ENCODE measurements at regions not wholly inside any gene's neighbourhood (a gene's known extent, or its start where the extent isn't known, plus 50 kb on each side); places are given as distances from the start of the nearest gene placed in this dataset.
A peak's percentile ranks its signal among the peaks of the same experiment; 100 is the strongest.

GRCh38 chr11:19651028-19651427 lies 61.6 kb upstream of the NAV2 start:
- peaks cover 5 to 11% of the 10 kb centered on the region in 2 donors for H3K27me3 Mint-ChIP-seq
- Histone ChIP-seq H3K9me3 (ENCODE audit: control insufficient read depth in 1 of 2, low read length in 2 of 2) (no peaks in the 10 kb centered on the region), H3K4me1 (ENCODE audit: insufficient read depth, low read length) (no peaks in the 10 kb centered on the region), H3K27me3 (ENCODE audit: insufficient read depth, low read length) (no peaks in the 10 kb centered on the region), H3K4me3 (ENCODE audit: low read length in 2 of 2) (no peak overlapping the region), H3K36me3 (ENCODE audit: insufficient read depth, low read length) (no peaks in the 10 kb centered on the region), H3K27ac (ENCODE audit: low read depth, low read length) (no peak overlapping the region)
- no peak overlapping the region for H3K4me3 Mint-ChIP-seq
- DNase-seq: no peak
- no peak overlapping the region for H3K27ac Mint-ChIP-seq
- peaks cover 0 to 4% (median 0%) of the 10 kb centered on the region in 8 donors for H3K9me3 Mint-ChIP-seq
- no peaks in the 10 kb centered on the region for H3K4me1 Mint-ChIP-seq
- ChIA-PET CTCF (ENCODE audit: partially characterized antibody) (no interaction called here), POLR2A (ENCODE audit: partially characterized antibody) (no interaction called here)
- intact Hi-C loops (cut with micrococcal nuclease): no loop called here
- H3K36me3 Mint-ChIP-seq: no peaks in the 10 kb centered on the region

GRCh38 chr11:19650467-19650866 lies 62.2 kb upstream of the NAV2 start:
- no peaks in the 10 kb centered on the region for H3K36me3 Mint-ChIP-seq
- Histone ChIP-seq H3K9me3 (ENCODE audit: control insufficient read depth in 1 of 2, low read length in 2 of 2) (no peaks in the 10 kb centered on the region), H3K4me1 (ENCODE audit: insufficient read depth, low read length) (no peaks in the 10 kb centered on the region), H3K36me3 (ENCODE audit: insufficient read depth, low read length) (no peaks in the 10 kb centered on the region), H3K27me3 (ENCODE audit: insufficient read depth, low read length) (no peaks in the 10 kb centered on the region), H3K27ac (ENCODE audit: low read depth, low read length) (no peak overlapping the region), H3K4me3 (ENCODE audit: low read length in 2 of 2) (no peak overlapping the region)
- H3K4me3 Mint-ChIP-seq: no peak overlapping the region
- peaks cover 0 to 4% (median 0%) of the 10 kb centered on the region in 8 donors for H3K9me3 Mint-ChIP-seq
- ChIA-PET CTCF (ENCODE audit: partially characterized antibody) (no interaction called here), POLR2A (ENCODE audit: partially characterized antibody) (no interaction called here)
- H3K4me1 Mint-ChIP-seq: no peaks in the 10 kb centered on the region
- H3K27me3 Mint-ChIP-seq: peaks cover 5 to 11% of the 10 kb centered on the region in 2 donors
- H3K27ac Mint-ChIP-seq: peak overlapping the region in 1 of 7 donors; percentile 2
- intact Hi-C loops (cut with micrococcal nuclease): no loop called here
- no peak for DNase-seq

- H3K4me1 Mint-ChIP-seq: no peaks in the 10 kb centered on the region
- H3K27ac ChIP-seq (ENCODE audit: low read depth, low read length): no peak overlapping the region
- no peaks in the 10 kb centered on the region for H3K9me3 ChIP-seq (ENCODE audit: control insufficient read depth in 1 of 2, low read length in 2 of 2)
- H3K36me3 Mint-ChIP-seq: no peaks in the 10 kb centered on the region
- peaks cover 5 to 11% of the 10 kb centered on the region in 2 donors for H3K27me3 Mint-ChIP-seq
- no peaks in the 10 kb centered on the region for H3K36me3 ChIP-seq (ENCODE audit: insufficient read depth, low read length)
- peaks cover 0 to 2% (median 0%) of the 10 kb centered on the region in 8 donors for H3K9me3 Mint-ChIP-seq
- no peaks in the 10 kb centered on the region for H3K4me1 ChIP-seq (ENCODE audit: insufficient read depth, low read length)
- H3K4me3 ChIP-seq (ENCODE audit: low read length in 2 of 2): no peak overlapping the region
- intact Hi-C loops (cut with micrococcal nuclease): no loop called here
- no peak overlapping the region for H3K27ac Mint-ChIP-seq
- ChIA-PET POLR2A (ENCODE audit: partially characterized antibody) (no interaction called here), CTCF (ENCODE audit: partially characterized antibody) (no interaction called here)
- H3K27me3 ChIP-seq (ENCODE audit: insufficient read depth, low read length): no peaks in the 10 kb centered on the region
- DNase-seq: no peak
- H3K4me3 Mint-ChIP-seq: no peak overlapping the region
These were observed 62.9 kb upstream of the NAV2 start for GRCh38 chr11:19649751-19650150.

GRCh38 chr11:19648321-19648720 lies 64.3 kb upstream of the NAV2 start:
- Histone ChIP-seq H3K27ac (ENCODE audit: low read depth, low read length) (no peak overlapping the region), H3K36me3 (ENCODE audit: insufficient read depth, low read length) (no peaks in the 10 kb centered on the region), H3K4me3 (ENCODE audit: low read length in 2 of 2) (no peak overlapping the region), H3K27me3 (ENCODE audit: insufficient read depth, low read length) (no peaks in the 10 kb centered on the region), H3K4me1 (ENCODE audit: insufficient read depth, low read length) (no peaks in the 10 kb centered on the region), H3K9me3 (ENCODE audit: control insufficient read depth in 1 of 2, low read length in 2 of 2) (no peaks in the 10 kb centered on the region)
- DNase-seq: no peak
- intact Hi-C loops (cut with micrococcal nuclease): no loop called here
- Mint-ChIP-seq H3K27me3 (peaks cover 5 to 16% of the 10 kb centered on the region in 2 donors), H3K9me3 (peaks cover 0 to 2% (median 0%) of the 10 kb centered on the region in 8 donors), H3K27ac (no peak overlapping the region), H3K4me1 (no peaks in the 10 kb centered on the region), H3K4me3 (no peak overlapping the region), H3K36me3 (no peaks in the 10 kb centered on the region)
- ChIA-PET CTCF (ENCODE audit: partially characterized antibody) (interaction anchor here (0.8 to 1.1 kb wide), 2 partner anchors 10 to 41 kb away, joined by 3 read pairs; no protein-coding TSS in a partner anchor), POLR2A (ENCODE audit: partially characterized antibody) (interaction anchor here (0.5 kb wide), 1 partner anchor 46 kb away, joined by 3 read pairs; no protein-coding TSS in a partner anchor)

- ChIA-PET CTCF (ENCODE audit: partially characterized antibody) (interaction anchor here (1.1 kb wide), 1 partner anchor 9 kb away, joined by 3 read pairs; no protein-coding TSS in a partner anchor), POLR2A (ENCODE audit: partially characterized antibody) (interaction anchor here (0.5 kb wide), 1 partner anchor 46 kb away, joined by 3 read pairs; no protein-coding TSS in a partner anchor)
- no peak for DNase-seq
- Mint-ChIP-seq H3K9me3 (peaks cover 0 to 2% (median 0%) of the 10 kb centered on the region in 8 donors), H3K36me3 (no peaks in the 10 kb centered on the region), H3K27me3 (peaks cover 5 to 16% of the 10 kb centered on the region in 2 donors), H3K4me3 (no peak overlapping the region), H3K4me1 (no peaks in the 10 kb centered on the region), H3K27ac (no peak overlapping the region)
- Histone ChIP-seq H3K36me3 (ENCODE audit: insufficient read depth, low read length) (no peaks in the 10 kb centered on the region), H3K4me3 (ENCODE audit: low read length in 2 of 2) (no peak overlapping the region), H3K4me1 (ENCODE audit: insufficient read depth, low read length) (no peaks in the 10 kb centered on the region), H3K27me3 (ENCODE audit: insufficient read depth, low read length) (no peaks in the 10 kb centered on the region), H3K27ac (ENCODE audit: low read depth, low read length) (no peak overlapping the region), H3K9me3 (ENCODE audit: control insufficient read depth in 1 of 2, low read length in 2 of 2) (no peaks in the 10 kb centered on the region)
- intact Hi-C loops (cut with micrococcal nuclease): no loop called here
These were observed 64.8 kb upstream of the NAV2 start for GRCh38 chr11:19647816-19648215.

- DNase-seq: no peak
- Histone ChIP-seq H3K36me3 (ENCODE audit: insufficient read depth, low read length) (no peaks in the 10 kb centered on the region), H3K4me1 (ENCODE audit: insufficient read depth, low read length) (no peaks in the 10 kb centered on the region), H3K4me3 (ENCODE audit: low read length in 2 of 2) (no peak overlapping the region), H3K27ac (ENCODE audit: low read depth, low read length) (no peak overlapping the region), H3K27me3 (ENCODE audit: insufficient read depth, low read length) (no peaks in the 10 kb centered on the region), H3K9me3 (ENCODE audit: control insufficient read depth in 1 of 2, low read length in 2 of 2) (no peaks in the 10 kb centered on the region)
- POLR2A ChIA-PET (ENCODE audit: partially characterized antibody): no interaction called here
- H3K27me3 Mint-ChIP-seq: peaks cover 5 to 16% of the 10 kb centered on the region in 2 donors
- H3K36me3 Mint-ChIP-seq: no peaks in the 10 kb centered on the region
- no peak overlapping the region for H3K4me3 Mint-ChIP-seq
- CTCF ChIA-PET (ENCODE audit: partially characterized antibody): no interaction called here
- H3K4me1 Mint-ChIP-seq: no peaks in the 10 kb centered on the region
- H3K9me3 Mint-ChIP-seq: peaks cover 0 to 2% (median 0%) of the 10 kb centered on the region in 8 donors
- H3K27ac Mint-ChIP-seq: no peak overlapping the region
- intact Hi-C loops (cut with micrococcal nuclease): no loop called here
These were observed 65.7 kb upstream of the NAV2 start for GRCh38 chr11:19646921-19647320.

- CTCF ChIA-PET (ENCODE audit: partially characterized antibody): no interaction called here
- intact Hi-C loops (cut with micrococcal nuclease): no loop called here
- Histone ChIP-seq H3K27me3 (ENCODE audit: insufficient read depth, low read length) (no peaks in the 10 kb centered on the region), H3K27ac (ENCODE audit: low read depth, low read length) (no peak overlapping the region), H3K4me1 (ENCODE audit: insufficient read depth, low read length) (no peaks in the 10 kb centered on the region), H3K36me3 (ENCODE audit: insufficient read depth, low read length) (no peaks in the 10 kb centered on the region), H3K9me3 (ENCODE audit: control insufficient read depth in 1 of 2, low read length in 2 of 2) (no peaks in the 10 kb centered on the region), H3K4me3 (ENCODE audit: low read length in 2 of 2) (no peak overlapping the region)
- peak in 1 of 5 donors; percentile 41 for DNase-seq
- Mint-ChIP-seq H3K27me3 (peaks cover 5 to 16% of the 10 kb centered on the region in 2 donors), H3K9me3 (peaks cover 0 to 2% (median 0%) of the 10 kb centered on the region in 8 donors), H3K4me1 (no peaks in the 10 kb centered on the region), H3K4me3 (no peak overlapping the region), H3K27ac (no peak overlapping the region), H3K36me3 (no peaks in the 10 kb centered on the region)
- POLR2A ChIA-PET (ENCODE audit: partially characterized antibody): no interaction called here
These were observed 66.3 kb upstream of the NAV2 start for GRCh38 chr11:19646308-19646707.

- ChIA-PET POLR2A (ENCODE audit: partially characterized antibody) (no interaction called here), CTCF (ENCODE audit: partially characterized antibody) (no interaction called here)
- Mint-ChIP-seq H3K27ac (no peak overlapping the region), H3K36me3 (no peaks in the 10 kb centered on the region), H3K9me3 (no peaks in the 10 kb centered on the region), H3K4me1 (no peaks in the 10 kb centered on the region), H3K27me3 (peaks cover 1 to 10% of the 10 kb centered on the region in 2 donors), H3K4me3 (no peak overlapping the region)
- H3K36me3 ChIP-seq (ENCODE audit: insufficient read depth, low read length): no peaks in the 10 kb centered on the region
- H3K4me3 ChIP-seq (ENCODE audit: low read length in 2 of 2): no peak overlapping the region
- no peak for DNase-seq
- no peaks in the 10 kb centered on the region for H3K9me3 ChIP-seq (ENCODE audit: control insufficient read depth in 1 of 2, low read length in 2 of 2)
- no peak overlapping the region for H3K27ac ChIP-seq (ENCODE audit: low read depth, low read length)
- no peaks in the 10 kb centered on the region for H3K4me1 ChIP-seq (ENCODE audit: insufficient read depth, low read length)
- intact Hi-C loops (cut with micrococcal nuclease): no loop called here
- no peaks in the 10 kb centered on the region for H3K27me3 ChIP-seq (ENCODE audit: insufficient read depth, low read length)
These were observed 68.3 kb upstream of the NAV2 start for GRCh38 chr11:19644316-19644715.
